ENCODE measurements at regions not wholly inside any gene's neighbourhood (a gene's known extent, or its start where the extent isn't known, plus 50 kb on each side); places are given as distances from the start of the nearest gene placed in this dataset.
"Not testable (repeated sequence)": the region's sequence is repeated elsewhere in the genome, so short reads cannot be mapped to it uniquely, and the experiment has no call there.

DNA sequence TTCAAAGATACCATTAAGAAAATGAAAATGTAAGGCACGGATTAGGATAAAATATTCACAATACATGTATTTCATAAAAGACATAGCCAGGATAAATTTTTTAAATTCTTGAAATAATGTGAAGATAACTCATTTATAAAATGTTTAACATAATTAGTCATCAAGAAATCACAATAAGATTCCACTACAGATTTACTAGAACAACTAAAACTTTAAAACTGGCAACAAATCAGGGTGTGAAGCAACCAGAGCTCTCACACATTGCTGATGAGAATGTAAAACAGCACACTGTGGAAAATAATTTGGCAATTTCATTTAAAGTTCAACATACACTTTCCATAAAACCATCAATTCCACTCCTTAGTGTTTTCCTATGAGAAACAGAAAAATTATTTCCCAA lies 89.6 kb upstream of the UBE2E3 start:
- DNase-seq = no peak
- TF ChIP-seq, protein P1, sequence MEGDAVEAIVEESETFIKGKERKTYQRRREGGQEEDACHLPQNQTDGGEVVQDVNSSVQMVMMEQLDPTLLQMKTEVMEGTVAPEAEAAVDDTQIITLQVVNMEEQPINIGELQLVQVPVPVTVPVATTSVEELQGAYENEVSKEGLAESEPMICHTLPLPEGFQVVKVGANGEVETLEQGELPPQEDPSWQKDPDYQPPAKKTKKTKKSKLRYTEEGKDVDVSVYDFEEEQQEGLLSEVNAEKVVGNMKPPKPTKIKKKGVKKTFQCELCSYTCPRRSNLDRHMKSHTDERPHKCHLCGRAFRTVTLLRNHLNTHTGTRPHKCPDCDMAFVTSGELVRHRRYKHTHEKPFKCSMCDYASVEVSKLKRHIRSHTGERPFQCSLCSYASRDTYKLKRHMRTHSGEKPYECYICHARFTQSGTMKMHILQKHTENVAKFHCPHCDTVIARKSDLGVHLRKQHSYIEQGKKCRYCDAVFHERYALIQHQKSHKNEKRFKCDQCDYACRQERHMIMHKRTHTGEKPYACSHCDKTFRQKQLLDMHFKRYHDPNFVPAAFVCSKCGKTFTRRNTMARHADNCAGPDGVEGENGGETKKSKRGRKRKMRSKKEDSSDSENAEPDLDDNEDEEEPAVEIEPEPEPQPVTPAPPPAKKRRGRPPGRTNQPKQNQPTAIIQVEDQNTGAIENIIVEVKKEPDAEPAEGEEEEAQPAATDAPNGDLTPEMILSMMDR (IDR thresholded peaks at IDR 0.05; ENCODE audit: low read depth, low read length, missing control alignments) = no peak
- no peak overlapping the region for H3K4me3 ChIP-seq (ENCODE audit: low read depth, low read length)
- in situ Hi-C loops (cut with HindIII; ENCODE audit: low pct_ligation_motif_present, low sequenced_read_pairs) = no loop called here
- H3K27ac ChIP-seq = no peak overlapping the region
- no peaks in the 10 kb centered on the region for H3K27me3 ChIP-seq (replicated peaks)
- no peaks in the 10 kb centered on the region for H3K36me3 ChIP-seq (replicated peaks)

DNA sequence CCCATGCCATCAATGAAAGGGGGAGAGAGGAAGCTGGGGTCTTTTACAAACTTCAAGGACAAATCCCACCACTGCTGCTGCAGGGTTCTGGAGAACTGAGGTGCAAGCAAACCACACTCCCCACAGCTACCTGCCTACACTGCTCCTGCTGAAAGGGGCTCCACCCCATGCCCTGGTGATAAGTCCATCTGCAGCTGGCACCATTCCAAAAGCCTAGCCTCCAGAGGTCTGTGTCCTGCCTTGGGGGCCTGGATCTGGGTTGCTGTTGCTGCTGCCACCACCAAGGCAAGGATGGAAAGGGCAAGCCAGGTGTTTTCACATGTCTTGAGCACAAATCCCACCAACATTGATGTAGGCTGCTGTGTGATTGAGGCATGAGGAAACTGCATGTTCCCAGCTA lies 97.4 kb upstream of the UBE2E3 start:
- Histone ChIP-seq H3K27me3 (replicated peaks) (no peaks in the 10 kb centered on the region), H3K27ac (no peak overlapping the region), H3K36me3 (replicated peaks) (no peaks in the 10 kb centered on the region), H3K4me3 (ENCODE audit: low read depth, low read length) (no peak overlapping the region)
- no peak for DNase-seq
- TF ChIP-seq, protein P1 (IDR thresholded peaks at IDR 0.05; ENCODE audit: low read depth, low read length, missing control alignments) = no peak
- in situ Hi-C loops (cut with HindIII; ENCODE audit: low pct_ligation_motif_present, low sequenced_read_pairs) = no loop called here

DNA sequence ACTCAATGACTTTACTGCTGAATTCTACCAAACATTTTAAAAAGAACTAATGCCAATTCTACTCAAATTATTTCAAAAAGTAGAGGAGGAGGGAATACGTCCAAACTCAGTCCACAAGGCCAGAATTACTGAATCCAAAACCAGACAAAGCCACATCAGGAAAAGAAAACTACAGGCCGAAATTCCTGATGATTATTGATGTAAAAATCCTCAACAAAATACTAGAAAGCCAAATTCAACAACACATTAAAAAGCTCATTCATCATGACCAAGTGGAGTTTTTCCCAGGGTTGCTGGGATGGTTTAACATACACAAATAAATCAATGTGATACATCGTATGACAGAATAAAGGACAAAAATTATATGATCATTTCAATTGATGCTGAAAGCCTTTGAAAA lies 103.9 kb upstream of the UBE2E3 start:
- no peaks in the 10 kb centered on the region for H3K27me3 ChIP-seq (replicated peaks)
- H3K36me3 ChIP-seq (replicated peaks) = no peaks in the 10 kb centered on the region
- in situ Hi-C loops (cut with HindIII; ENCODE audit: low pct_ligation_motif_present, low sequenced_read_pairs) = no loop called here
- H3K4me3 ChIP-seq (ENCODE audit: low read depth, low read length) = no peak overlapping the region
- DNase-seq = no peak
- no peak overlapping the region for H3K27ac ChIP-seq
- TF ChIP-seq, protein P1 (IDR thresholded peaks at IDR 0.05; ENCODE audit: low read depth, low read length, missing control alignments) = no peak

DNA sequence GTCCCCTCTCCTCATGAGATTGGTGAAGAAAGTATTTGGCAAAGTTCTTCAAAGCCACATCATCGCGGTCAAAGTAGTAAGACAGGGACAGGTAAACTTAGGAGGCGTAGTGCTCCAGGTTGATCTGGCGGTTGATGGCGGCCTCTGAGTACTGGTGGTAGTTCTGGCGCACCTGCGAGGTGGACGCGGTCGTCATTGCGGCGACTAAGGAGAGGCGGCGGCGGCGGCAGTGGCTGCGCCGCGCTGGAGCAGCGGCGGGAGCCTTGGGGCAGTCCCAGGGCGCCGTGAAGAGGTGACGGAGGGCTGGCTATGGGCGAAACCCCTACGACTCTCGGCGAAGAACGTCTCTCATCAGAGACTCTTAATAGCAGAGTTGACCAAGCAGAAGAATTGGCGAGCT lies 107.2 kb upstream of the UBE2E3 start:
- H3K36me3 ChIP-seq (replicated peaks) = no peaks in the 10 kb centered on the region
- DNase-seq = no peak
- in situ Hi-C loops (cut with HindIII; ENCODE audit: low pct_ligation_motif_present, low sequenced_read_pairs) = no loop called here
- no peaks in the 10 kb centered on the region for H3K27me3 ChIP-seq (replicated peaks)
- TF ChIP-seq, protein P1 (IDR thresholded peaks at IDR 0.05; ENCODE audit: low read depth, low read length, missing control alignments) = no peak
- no peak overlapping the region for H3K27ac ChIP-seq
- H3K4me3 ChIP-seq (ENCODE audit: low read depth, low read length) = no peak overlapping the region

DNA sequence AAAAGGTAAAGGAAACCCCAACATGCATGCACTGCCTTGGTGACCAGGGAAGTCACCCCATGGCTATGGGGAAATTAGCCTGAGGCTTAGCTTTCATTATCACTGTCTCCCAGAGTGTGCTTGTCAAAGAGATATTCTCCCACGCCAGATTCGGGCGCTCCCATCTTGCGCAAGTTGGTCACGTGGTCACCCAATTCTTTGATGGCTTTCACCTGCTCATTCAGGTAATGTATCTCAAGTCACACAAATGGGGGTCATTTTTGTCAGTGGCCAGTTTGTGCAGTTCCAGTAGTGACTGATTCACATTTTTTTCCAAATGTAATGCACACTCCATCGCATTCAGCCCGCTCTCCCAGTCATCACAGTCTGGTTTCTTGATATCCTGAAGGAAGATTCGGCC lies 107.6 kb upstream of the UBE2E3 start:
- in situ Hi-C loops (cut with HindIII; ENCODE audit: low pct_ligation_motif_present, low sequenced_read_pairs); H3K27me3 ChIP-seq (replicated peaks); H3K27ac ChIP-seq; H3K36me3 ChIP-seq (replicated peaks); H3K4me3 ChIP-seq (ENCODE audit: low read depth, low read length); DNase-seq: not testable (repeated sequence)

DNA sequence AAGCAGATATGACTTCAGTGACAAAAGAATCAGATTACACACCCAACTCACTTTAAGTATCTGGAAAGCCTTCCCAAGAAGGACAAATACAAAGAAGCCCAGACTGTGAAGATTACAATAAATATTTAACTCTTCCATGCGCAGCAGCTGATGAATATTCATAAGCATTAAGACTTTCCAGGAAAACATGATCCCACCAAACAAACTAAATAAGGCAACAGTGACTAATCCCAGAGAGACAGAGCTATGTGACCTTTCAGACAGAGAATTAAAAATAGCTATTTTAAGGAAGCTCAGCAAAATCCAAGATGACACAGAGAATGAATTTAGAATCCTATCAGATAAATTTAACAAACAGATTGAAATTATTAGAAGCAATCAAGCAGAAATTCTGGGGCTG lies 108.2 kb upstream of the UBE2E3 start:
- Histone ChIP-seq H3K36me3 (replicated peaks) (no peaks in the 10 kb centered on the region), H3K27ac (no peak overlapping the region), H3K27me3 (replicated peaks) (no peaks in the 10 kb centered on the region), H3K4me3 (ENCODE audit: low read depth, low read length) (no peak overlapping the region)
- DNase-seq = peak; percentile 5
- TF ChIP-seq, protein P1 (IDR thresholded peaks at IDR 0.05; ENCODE audit: low read depth, low read length, missing control alignments) = no peak
- in situ Hi-C loops (cut with HindIII; ENCODE audit: low pct_ligation_motif_present, low sequenced_read_pairs) = no loop called here

Data from brain microvascular endothelial cell (primary cell).